WTC11 (cell line): ENCODE measurements at regions not wholly inside any gene's neighbourhood (a gene's known extent, or its start where the extent isn't known, plus 50 kb on each side); places are given as distances from the start of the nearest gene placed in this dataset.

Source experiments
- ATAC-seq: fragments of 200-7000 bp; cut with Tn5 transposase; 2 replicates; pipeline ENCODE4 v1.10.0; 2021; ENCODE audit warnings: mild to moderate bottlenecking, moderate library complexity
- CTCF ChIA-PET: fragments of 300-600 bp; sonication (Branson Sonifier 250); formaldehyde crosslinking; loops from one replicate; lab custom pipeline; 2021; ENCODE audit warnings: antibody characterized with exemption; lab: Charles Lee
- POLR2A ChIA-PET: fragments of 350-600 bp; sonication (Branson Sonifier 250); formaldehyde crosslinking; loops from one replicate; lab custom pipeline; 2021; ENCODE audit warnings: antibody characterized with exemption; lab: Charles Lee
- DNase-seq: peaks from one replicate; pipeline ENCODE4 v3.0.0; 2021; ENCODE audit warnings: low spot score
- H3K27ac Mint-ChIP-seq: 2 replicates; pipeline ENCODE4 v1.8.0; 2021; ENCODE audit warnings: mixed read lengths
- H3K27me3 Mint-ChIP-seq: 2 replicates; pipeline ENCODE4 v1.8.0; 2021; ENCODE audit warnings: low read depth, mild to moderate bottlenecking, moderate library complexity, mixed read lengths
- H3K36me3 Mint-ChIP-seq: 2 replicates; pipeline ENCODE4 v1.8.0; 2021; ENCODE audit warnings: mixed read lengths
- H3K4me1 Mint-ChIP-seq: 2 replicates; pipeline ENCODE4 v1.8.0; 2022; ENCODE audit warnings: mixed read lengths
- H3K4me3 Mint-ChIP-seq: 2 replicates; pipeline ENCODE4 v1.8.0; 2021; ENCODE audit warnings: mild to moderate bottlenecking, moderate library complexity, mixed read lengths
- H3K9me3 Mint-ChIP-seq: 2 replicates; pipeline ENCODE4 v1.8.0; 2021; ENCODE audit warnings: mixed read lengths
- CDX4 ChIP-seq: fragments of 250-450 bp; sonication (Bioruptor Pico); IDR thresholded peaks from 2 replicates; pipeline ENCODE4 v1.9.0; 2021; ENCODE audit warnings: moderate library complexity, mild to moderate bottlenecking, inconsistent platforms, borderline replicate concordance
- GABPB1 ChIP-seq: sonication (generic); formaldehyde crosslinking; IDR thresholded peaks from 2 replicates; pipeline ENCODE4 v1.8.1; 2023; ENCODE audit warnings: mild to moderate bottlenecking, missing genetic modification reagents
- JUN ChIP-seq: sonication (generic); formaldehyde crosslinking; IDR thresholded peaks from 2 replicates; pipeline ENCODE4 v1.8.0; 2023; ENCODE audit warnings: mild to moderate bottlenecking, missing genetic modification reagents
- NR1H2 ChIP-seq: sonication (generic); formaldehyde crosslinking; IDR thresholded peaks from 2 replicates; pipeline ENCODE4 v1.9.0; 2021; ENCODE audit warnings: mild to moderate bottlenecking, moderate library complexity, missing genetic modification reagents
- SP1 ChIP-seq: sonication (generic); formaldehyde crosslinking; conservative IDR thresholded peaks from 2 replicates; pipeline ENCODE4 v1.8.1; 2022; ENCODE audit warnings: missing genetic modification reagents
- ZBTB21 ChIP-seq: sonication (generic); formaldehyde crosslinking; IDR thresholded peaks from 2 replicates; pipeline ENCODE4 v1.8.1; 2023; ENCODE audit warnings: mild to moderate bottlenecking, missing genetic modification reagents, borderline replicate concordance
- ZNF121 ChIP-seq: sonication (generic); formaldehyde crosslinking; IDR thresholded peaks from 2 replicates; pipeline ENCODE4 v1.8.0; 2023; ENCODE audit warnings: missing genetic modification reagents
- TF ChIP-seq, protein P1 (sequence below): sonication (generic); formaldehyde crosslinking; IDR thresholded peaks from 2 replicates; pipeline ENCODE4 v1.8.1; 2022; ENCODE audit warnings: mild to moderate bottlenecking, missing genetic modification reagents, moderate library complexity, borderline replicate concordance
- TF ChIP-seq, protein P2 (sequence below): sonication (generic); formaldehyde crosslinking; IDR thresholded peaks from 2 replicates; pipeline ENCODE4 v1.8.0; 2023; ENCODE audit warnings: missing genetic modification reagents
- TF ChIP-seq, protein P3 (sequence below): sonication (generic); formaldehyde crosslinking; IDR thresholded peaks from 2 replicates; pipeline ENCODE4 v1.8.0; 2022; ENCODE audit warnings: mild to moderate bottlenecking, missing genetic modification reagents
- TF ChIP-seq, protein P4 (sequence below): fragments of 250-450 bp; sonication (Bioruptor Pico); IDR thresholded peaks from 2 replicates; pipeline ENCODE4 v1.9.0; 2021; ENCODE audit warnings: mild to moderate bottlenecking
- TF ChIP-seq, protein P5 (sequence below): fragments of 250-450 bp; sonication (Bioruptor Pico); conservative IDR thresholded peaks from 2 replicates; pipeline ENCODE4 v1.9.0; 2021; ENCODE audit warnings: mild to moderate bottlenecking
- TF ChIP-seq, protein P6 (sequence below): fragments of 250-450 bp; sonication (Bioruptor Pico); IDR thresholded peaks from 2 replicates; pipeline ENCODE4 v1.9.0; 2021; ENCODE audit warnings: mild to moderate bottlenecking

DNA sequence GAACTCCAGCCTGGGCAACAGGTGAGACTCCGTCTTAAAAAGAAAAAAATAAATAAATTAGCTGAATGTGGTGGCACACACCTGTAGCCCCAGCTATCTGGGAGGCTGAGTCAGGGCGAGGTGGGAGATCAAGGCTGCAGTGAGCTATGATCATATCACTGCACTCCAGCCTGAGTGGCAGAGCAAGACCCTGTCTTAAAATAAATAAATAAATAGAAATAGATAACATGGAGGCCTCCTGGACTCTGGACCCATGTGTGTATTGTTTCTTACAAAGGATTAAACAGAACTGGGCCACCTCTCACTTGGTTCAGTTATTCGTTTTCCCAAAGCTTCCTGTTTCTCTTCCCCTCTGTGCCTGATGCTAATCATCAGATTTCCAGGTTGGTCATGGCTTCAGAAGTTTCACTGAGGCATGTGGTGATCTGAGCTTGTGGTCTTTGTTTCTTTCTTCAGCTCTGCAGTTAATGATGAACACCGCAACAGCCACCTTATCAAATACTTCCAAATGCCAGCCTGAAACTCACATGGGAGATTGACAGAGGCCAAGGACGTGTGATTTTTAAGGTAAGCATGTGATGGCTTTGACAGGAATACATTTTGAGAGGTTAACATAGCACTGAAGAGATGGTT lies 83.3 kb upstream of the MAP4K4 start:
- TF ChIP-seq JUN (CRISPR knock-in tag) (no peak), GABPB1 (0 out of 2 replicates have a peak, but pooled peaks have one; percentile 20)
- TF ChIP-seq, all 79 proteins: peak for 1
- H3K36me3 Mint-ChIP-seq, result peaks cover 3% of the 10 kb centered on the region; the same call in 1 of the 2 replicates
- CTCF ChIA-PET, result no interaction called here
- H3K27ac Mint-ChIP-seq, result no peak overlapping the region
- no peaks in the 10 kb centered on the region for H3K27me3 Mint-ChIP-seq
- no peak for ATAC-seq
- peaks cover 21% of the 10 kb centered on the region for H3K4me1 Mint-ChIP-seq
- H3K9me3 Mint-ChIP-seq, result peaks cover 18% of the 10 kb centered on the region
- H3K4me3 Mint-ChIP-seq, result no peak overlapping the region
- POLR2A ChIA-PET, result no interaction called here
- DNase-seq, result no peak

GRCh38 chr2:101613056-101613704 lies 84.3 kb upstream of the MAP4K4 start:
- Mint-ChIP-seq H3K9me3 (peaks cover 27% of the 10 kb centered on the region), H3K36me3 (peaks cover 9% of the 10 kb centered on the region), H3K4me1 (peaks cover 30% of the 10 kb centered on the region), H3K4me3 (no peak overlapping the region), H3K27ac (no peak overlapping the region), H3K27me3 (no peaks in the 10 kb centered on the region)
- no peak for ATAC-seq
- TF ChIP-seq SP1 (CRISPR knock-in tag) (no peak), CDX4 (no peak), ZBTB21 (no peak), NR1H2 (CRISPR knock-in tag) (no peak), ZNF121 (CRISPR knock-in tag) (no peak)
- TF ChIP-seq, protein P1, sequence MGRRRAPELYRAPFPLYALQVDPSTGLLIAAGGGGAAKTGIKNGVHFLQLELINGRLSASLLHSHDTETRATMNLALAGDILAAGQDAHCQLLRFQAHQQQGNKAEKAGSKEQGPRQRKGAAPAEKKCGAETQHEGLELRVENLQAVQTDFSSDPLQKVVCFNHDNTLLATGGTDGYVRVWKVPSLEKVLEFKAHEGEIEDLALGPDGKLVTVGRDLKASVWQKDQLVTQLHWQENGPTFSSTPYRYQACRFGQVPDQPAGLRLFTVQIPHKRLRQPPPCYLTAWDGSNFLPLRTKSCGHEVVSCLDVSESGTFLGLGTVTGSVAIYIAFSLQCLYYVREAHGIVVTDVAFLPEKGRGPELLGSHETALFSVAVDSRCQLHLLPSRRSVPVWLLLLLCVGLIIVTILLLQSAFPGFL (CRISPR knock-in tag), result no peak
- TF ChIP-seq, protein P2, sequence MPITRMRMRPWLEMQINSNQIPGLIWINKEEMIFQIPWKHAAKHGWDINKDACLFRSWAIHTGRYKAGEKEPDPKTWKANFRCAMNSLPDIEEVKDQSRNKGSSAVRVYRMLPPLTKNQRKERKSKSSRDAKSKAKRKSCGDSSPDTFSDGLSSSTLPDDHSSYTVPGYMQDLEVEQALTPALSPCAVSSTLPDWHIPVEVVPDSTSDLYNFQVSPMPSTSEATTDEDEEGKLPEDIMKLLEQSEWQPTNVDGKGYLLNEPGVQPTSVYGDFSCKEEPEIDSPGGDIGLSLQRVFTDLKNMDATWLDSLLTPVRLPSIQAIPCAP (CRISPR knock-in tag), result no peak
- TF ChIP-seq, protein P3, sequence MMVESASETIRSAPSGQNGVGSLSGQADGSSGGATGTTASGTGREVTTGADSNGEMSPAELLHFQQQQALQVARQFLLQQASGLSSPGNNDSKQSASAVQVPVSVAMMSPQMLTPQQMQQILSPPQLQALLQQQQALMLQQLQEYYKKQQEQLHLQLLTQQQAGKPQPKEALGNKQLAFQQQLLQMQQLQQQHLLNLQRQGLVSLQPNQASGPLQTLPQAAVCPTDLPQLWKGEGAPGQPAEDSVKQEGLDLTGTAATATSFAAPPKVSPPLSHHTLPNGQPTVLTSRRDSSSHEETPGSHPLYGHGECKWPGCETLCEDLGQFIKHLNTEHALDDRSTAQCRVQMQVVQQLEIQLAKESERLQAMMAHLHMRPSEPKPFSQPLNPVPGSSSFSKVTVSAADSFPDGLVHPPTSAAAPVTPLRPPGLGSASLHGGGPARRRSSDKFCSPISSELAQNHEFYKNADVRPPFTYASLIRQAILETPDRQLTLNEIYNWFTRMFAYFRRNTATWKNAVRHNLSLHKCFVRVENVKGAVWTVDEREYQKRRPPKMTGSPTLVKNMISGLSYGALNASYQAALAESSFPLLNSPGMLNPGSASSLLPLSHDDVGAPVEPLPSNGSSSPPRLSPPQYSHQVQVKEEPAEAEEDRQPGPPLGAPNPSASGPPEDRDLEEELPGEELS, result no peak
- TF ChIP-seq, protein P4, sequence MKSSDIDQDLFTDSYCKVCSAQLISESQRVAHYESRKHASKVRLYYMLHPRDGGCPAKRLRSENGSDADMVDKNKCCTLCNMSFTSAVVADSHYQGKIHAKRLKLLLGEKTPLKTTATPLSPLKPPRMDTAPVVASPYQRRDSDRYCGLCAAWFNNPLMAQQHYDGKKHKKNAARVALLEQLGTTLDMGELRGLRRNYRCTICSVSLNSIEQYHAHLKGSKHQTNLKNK (CRISPR knock-in tag), result no peak
- TF ChIP-seq, protein P5, sequence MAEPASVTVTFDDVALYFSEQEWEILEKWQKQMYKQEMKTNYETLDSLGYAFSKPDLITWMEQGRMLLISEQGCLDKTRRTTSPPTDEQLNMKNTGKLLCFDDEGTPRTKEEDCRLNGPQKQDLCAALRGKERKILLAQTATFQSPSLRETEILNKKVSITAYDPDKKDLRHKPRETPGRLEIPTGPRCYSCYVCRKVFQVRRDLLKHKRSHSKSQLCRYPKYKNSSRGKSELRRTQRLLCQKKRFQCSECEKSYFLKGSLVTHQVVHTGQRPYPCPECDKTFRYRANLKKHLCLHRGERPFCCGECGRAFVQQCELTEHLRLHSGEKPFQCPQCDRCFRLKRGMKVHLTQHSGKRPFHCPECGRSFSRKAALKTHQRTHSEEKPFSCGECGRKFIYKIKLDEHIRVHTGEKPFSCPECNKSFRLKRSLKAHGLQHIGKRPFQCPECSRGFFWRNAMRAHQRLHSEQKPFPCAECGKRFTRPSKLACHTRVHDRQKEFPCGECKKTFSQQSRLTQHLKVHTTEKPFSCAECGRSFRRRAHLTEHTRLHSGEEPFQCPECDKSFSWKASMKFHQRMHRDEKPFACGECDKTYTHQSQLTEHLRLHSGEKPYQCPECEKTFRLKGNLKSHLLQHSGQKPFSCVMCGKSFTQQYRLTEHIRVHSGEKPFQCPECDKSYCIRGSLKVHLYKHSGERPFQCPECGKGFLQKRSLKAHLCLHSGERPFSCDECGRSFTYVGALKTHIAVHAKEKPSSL (CRISPR knock-in tag), result no peak
- TF ChIP-seq, protein P6, sequence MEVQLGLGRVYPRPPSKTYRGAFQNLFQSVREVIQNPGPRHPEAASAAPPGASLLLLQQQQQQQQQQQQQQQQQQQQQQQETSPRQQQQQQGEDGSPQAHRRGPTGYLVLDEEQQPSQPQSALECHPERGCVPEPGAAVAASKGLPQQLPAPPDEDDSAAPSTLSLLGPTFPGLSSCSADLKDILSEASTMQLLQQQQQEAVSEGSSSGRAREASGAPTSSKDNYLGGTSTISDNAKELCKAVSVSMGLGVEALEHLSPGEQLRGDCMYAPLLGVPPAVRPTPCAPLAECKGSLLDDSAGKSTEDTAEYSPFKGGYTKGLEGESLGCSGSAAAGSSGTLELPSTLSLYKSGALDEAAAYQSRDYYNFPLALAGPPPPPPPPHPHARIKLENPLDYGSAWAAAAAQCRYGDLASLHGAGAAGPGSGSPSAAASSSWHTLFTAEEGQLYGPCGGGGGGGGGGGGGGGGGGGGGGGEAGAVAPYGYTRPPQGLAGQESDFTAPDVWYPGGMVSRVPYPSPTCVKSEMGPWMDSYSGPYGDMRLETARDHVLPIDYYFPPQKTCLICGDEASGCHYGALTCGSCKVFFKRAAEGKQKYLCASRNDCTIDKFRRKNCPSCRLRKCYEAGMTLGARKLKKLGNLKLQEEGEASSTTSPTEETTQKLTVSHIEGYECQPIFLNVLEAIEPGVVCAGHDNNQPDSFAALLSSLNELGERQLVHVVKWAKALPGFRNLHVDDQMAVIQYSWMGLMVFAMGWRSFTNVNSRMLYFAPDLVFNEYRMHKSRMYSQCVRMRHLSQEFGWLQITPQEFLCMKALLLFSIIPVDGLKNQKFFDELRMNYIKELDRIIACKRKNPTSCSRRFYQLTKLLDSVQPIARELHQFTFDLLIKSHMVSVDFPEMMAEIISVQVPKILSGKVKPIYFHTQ (CRISPR knock-in tag), result no peak
- CTCF ChIA-PET, result no interaction called here
- POLR2A ChIA-PET, result no interaction called here
- DNase-seq, result no peak
